Hippocampal formation (tissue), 2 donors: ENCODE measurements at regions not wholly inside any gene's neighbourhood (a gene's known extent, or its start where the extent isn't known, plus 50 kb on each side); places are given as distances from the start of the nearest gene placed in this dataset.
"Not testable (repeated sequence)": the region's sequence is repeated elsewhere in the genome, so short reads cannot be mapped to it uniquely, and the experiment has no call there.

Experiments used
- DNase-seq, 2 donors: peaks; one replicate each; lab custom pipeline; 2025; lab: John Stamatoyannopoulos, UW

DNA sequence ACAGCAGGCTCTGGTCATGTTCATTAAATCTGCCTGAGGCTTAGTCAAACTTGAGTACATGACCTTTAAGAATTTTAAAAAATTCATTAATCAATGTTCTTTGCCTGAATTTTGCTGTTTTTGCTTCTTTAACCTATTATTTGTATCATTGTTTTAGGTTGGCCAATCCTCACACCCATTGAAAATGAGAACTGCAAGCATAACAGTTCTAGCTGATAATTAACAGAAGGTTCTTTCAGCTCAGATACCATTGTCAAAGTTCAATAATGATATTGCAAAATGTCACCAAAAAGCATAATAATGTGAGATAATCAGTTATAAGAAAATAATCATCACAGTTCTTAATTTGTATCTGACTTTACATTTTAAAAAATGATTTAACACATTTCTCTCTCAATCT is 583.1 kb downstream of the TFAP2A start:
- DNase-seq = no peak

DNA sequence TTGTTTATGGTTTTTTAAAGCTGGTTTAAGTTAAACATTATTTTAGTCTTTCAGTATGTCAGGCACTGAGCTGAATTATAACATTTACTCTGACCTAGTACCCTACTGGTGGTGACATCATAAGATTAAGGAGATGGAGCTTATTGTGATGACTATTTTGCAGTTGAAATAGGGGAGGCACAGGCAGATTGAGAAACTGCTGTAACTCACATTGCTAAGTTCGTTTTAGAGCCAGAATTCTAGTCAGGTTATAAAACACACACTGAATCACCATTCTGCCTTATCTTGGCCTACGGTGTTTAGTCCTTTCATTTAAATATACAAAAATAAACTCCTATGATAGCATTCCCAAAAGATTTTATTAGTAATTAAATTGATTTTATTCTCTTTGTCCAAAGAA is 584.1 kb downstream of the TFAP2A start:
- no peak for DNase-seq

DNA sequence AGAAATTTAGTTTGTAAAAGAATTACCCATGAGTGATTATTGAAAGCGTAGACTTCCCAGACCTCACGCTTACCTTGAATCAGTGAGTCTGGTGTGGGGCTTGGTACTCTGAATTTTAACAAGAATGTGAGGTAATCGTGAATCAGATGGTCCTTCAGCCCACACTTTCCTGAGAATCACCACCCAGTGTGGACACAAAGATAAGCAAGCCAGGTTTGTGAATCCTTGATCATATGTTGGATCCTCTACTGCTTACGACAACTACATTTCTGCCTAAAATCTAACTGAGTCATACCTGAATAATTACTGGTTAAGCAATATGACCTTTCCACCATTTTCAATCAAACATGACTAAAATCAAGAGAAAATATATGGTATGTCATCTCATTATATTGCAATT is 589.3 kb downstream of the TFAP2A start:
- DNase-seq = no peak

DNA sequence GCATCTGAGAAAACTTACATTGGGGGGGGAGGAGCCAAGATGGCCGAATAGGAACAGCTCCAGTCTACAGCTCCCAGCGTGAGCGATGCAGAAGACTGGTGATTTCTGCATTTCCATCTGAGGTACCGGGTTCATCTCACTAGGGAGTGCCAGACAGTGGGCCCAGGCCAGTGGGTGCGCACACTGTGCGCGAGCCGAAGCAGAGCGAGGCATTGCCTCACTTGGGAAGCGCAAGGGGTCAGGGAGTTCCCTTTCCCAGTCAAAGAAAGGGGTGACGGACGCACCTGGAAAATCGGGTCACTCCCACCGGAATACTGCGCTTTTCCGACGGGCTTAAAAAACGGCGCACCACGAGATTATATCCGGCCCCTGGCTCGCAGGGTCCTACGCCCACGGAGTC is 604.1 kb downstream of the TFAP2A start:
- not testable (repeated sequence) for DNase-seq

DNA sequence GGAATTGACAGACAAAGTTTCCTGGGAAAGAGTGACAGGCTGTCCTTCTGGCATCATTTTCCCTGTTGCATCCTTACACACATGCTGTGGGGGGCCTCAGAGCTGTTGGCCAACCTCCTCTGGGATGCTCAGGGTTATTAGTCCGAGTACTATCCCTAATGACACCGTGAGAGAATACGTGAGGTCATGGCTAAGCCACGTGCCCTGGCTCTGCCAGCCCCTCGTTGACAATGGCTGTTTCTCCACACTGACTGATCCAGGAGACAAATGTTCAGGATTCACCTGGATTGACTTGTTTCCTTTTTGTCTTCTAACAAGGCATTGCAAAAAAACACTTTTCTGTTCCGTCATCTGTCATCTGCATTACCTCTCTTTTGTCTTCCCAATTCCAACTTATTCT is 604.6 kb downstream of the TFAP2A start:
- DNase-seq = no peak

DNA sequence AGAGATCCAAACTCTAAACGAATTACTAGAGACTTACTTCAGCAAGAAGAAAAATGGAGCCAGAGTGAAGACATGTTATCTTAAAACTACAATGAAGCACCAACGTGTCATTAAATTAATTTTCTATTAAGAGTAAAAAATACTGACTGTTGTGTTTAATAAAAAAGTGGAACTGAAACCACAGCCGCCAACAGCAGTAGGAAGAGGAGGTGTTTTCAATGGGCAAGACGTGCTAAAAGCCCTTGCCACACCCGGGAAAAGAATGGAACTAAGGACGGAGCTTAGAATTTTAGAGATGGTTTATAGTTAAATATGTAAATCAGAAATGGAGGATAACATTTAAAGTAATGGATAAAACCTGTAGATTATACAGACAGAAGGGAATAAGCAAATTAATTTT is 608.7 kb downstream of the TFAP2A start:
- DNase-seq = no peak

DNA sequence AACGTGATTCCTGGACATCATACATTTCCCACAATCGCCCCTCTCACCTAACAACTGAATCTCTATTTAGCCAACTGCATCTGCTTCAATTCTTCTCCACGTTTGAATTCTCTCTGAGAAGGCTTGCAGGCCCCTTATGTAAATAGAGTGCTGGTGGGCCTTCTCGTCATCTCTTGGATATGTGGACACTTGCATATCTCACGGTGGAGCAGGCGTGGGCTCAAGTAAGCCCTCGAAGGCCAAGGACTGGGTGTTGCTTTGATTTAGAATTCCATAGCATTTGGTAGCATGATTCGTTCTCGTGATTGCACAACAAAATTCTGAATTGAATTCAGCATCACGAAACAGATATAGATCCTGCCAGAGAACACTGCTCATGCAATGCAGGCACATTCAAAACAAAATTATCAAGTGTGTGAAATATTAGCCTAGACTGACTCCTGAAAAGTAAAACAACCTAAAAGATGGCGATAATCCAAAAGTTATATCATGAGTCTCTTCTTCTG is 613.6 kb downstream of the TFAP2A start:
- no peak for DNase-seq

DNA sequence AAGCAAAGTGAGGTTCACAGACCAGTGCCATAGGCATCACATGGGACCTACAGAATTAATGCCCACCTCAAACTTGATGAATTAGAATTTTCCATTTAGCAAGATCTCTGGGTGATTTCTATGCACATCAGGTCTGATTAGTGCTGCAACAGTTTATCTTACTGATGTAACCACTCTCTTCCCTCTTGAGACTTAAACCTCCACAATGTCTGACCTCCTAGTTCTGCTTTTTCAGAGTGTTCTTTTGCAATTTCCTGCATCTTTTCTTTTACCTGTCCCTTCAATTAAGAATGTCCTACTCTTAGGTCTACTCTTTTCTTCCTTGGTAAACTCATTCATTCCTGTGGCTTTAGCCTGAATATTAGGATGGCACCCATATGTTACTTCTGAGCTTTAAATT is 615.3 kb downstream of the TFAP2A start:
- no peak for DNase-seq

DNA sequence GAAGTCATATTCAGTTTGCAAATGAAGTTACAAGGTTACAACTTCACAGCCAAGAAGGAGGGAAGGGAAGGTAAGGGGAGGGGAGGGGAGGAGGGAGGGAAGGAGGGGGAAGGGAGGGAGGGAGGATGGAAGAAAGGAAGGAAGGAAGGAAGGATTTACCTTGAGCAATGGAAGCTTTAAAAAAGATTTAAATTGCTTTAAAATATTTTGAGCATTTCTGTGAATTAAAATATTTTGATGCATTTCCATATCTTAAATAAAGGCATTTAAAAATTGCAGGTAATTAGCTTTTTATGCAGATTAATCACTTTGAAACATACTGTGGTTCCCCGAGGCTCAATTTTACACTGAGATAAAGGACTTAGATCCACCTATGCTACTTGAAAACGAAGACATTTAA is 618.0 kb downstream of the TFAP2A start:
- DNase-seq = no peak

DNA sequence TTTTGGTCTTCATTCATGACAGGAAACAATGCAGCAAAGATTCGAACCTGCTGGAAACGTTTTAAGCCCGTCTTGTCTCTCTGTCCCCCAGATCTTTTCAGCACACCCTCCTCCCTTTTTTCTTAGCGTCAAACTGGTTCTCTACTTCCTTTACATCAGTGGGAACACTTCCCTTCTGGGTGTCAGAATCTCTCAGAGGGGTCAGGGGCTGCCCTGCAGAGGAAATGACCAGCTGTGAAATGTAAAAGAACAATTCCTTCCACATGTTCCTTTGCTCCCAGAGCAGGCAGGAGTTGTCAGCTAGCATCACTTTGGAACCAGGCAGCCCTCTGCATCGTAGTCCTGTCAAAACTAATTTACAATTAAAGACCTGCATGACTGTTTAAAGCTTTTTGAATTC is 619.0 kb downstream of the TFAP2A start:
- no peak for DNase-seq

DNA sequence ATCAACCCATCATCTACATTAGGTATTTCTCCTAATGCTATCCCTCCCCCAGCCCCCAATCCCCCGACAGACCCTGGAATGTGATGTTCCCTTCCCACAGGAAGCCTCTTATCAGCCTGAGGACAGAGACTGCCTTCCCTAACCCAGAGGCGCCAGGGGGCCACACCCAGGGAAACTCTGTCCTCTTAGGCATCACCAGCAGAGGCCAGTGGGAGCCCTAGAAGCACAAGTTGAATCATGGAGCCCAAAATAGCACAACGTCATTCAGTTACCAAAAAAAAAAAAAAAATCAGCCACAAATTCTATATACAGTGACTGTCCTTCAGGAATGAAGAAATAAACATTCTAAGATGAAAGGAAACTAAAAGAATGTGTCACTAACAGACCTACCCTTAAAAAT is 625.7 kb downstream of the TFAP2A start:
- no peak for DNase-seq

DNA sequence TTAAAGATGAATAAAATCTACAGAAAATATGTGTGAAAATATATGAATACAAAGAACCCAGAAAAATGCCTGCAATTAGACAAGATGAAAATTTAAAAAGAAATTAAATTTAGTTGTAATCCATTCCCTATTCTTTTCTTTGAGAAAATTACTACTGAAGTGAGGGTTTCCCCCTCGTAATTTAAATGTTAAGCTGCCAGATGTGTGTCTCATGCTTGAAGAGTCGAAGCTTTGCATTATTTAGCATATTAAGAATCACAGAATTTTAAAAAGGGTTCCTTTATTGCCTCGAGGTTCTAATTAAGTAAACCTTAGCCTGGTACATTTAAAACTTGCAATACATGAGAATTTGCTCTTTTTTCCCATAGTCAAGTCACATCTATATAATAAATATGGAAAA is 630.1 kb downstream of the TFAP2A start:
- DNase-seq = no peak

DNA sequence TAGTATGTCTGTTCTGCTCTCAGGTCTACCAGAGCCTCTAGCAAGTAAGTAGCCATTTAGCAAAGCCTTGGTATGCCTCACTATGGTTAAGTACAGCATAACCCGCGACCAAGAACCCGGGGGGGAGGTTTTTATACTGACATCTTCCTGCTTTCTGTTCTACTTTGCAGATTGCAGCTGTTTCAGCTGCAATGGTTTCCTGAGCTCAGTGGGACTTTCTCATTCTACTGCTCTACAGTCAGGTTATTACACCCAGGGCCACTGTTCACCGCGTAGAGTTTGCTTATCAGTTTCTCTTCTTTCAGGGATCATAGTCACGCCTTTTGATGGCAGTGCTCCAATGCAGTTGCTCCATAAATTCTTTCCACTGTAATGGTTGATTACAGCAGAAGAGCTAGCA is 631.3 kb downstream of the TFAP2A start:
- no peak for DNase-seq

DNA sequence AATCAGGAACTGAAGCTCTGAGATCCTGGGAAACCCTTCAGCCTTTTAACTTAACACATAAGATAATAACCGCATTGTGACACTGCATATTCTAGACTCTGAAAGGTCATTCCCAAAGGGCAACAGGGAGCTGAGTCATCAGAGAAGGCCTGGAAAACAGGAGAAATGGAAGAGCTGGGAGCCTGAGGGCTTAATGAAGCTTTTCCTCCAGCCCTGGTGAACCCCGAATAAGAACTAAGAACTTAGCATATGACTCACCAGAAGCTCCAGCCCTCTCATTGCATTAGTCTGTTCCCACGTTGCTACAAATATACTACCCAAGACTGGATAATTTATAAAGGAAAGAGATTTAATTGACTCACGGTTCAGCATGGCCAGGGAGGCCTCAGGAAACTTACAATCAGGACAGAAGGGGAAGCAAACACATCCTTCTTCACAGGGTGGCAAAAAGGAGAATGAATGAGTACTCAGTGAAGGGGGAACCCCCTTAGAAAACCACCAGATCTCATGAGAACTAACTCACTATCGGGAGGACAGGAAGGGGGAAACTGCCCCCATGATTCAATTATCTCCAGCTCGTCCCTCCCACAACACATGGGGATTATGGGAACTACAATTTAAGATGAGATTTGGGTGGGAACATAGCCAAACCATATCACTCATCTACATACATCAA is 648.5 kb downstream of the TFAP2A start:
- DNase-seq = no peak

DNA sequence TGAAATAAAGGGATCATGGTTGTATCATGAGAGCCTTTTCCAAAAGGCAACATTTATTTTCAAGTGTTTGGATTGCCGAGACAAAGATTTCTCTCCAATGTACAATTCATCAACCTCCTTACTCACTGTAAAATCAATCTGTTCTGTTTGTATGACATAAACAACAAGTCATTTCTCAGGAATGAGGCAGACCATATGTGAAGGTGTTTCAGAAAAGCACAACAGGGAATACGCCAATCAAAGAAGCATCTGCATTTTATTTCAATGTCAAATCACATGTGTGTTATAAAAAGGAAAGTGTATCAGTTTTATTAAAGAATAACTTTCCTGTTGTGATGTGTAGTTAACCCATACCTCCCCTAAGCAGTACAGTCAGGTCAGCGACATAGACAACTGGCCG is 653.7 kb downstream of the TFAP2A start:
- no peak for DNase-seq

DNA sequence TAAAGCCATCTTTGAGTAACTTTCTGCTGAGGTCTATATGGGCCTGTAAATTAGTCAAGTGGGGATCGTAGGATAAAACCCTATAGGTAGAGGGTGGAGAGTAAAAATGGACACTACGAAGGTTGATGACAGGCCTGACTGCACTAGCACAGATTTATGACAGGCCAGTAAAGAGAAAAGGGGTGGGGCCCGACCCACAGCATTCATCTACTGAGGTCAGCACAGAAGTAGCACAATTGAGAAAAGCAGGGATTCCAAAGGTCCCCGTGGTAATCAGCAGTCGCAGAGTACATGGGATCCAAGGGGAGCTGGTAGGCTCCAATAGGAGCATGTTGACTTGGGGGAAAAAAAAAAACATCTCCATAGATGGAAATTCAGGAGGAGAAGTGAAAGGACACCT is 660.4 kb downstream of the TFAP2A start:
- no peak for DNase-seq

DNA sequence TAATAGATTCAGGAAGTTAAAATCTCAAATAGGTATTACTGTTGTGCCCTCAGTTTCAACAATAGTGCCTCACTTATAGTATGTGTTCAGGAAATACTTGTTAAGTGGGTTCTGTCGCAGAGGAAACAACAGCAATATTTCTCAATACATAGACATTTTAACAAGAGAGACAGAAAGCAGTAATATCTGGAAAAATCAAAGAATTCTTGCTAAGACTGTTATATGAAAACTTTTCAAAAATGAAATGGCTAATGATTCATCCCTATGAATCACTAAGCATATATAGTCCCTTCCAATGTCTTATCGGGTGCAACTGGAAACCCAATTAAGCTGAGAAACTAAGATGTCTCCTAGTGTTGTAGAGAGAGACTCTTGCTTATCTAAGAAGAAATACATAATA is 668.9 kb downstream of the TFAP2A start:
- no peak for DNase-seq

DNA sequence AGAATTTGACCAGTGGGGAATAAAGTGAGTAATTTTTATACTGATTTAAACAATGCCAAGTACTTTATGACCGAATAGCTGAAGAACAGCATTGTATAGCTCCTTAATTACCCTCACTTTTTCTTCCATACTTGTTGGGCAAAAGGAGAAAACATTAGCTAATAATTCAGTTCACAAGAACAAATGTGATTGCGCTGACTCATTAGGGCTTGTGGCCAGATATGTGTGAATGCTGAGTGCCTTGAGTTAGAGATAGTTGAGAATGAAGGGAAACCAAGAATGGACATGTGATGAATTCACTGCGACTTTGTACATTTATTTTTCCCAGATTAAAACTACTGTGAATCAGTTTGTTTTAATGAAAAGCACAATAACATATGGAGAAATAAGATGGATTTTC is 669.4 kb downstream of the TFAP2A start:
- DNase-seq = no peak

DNA sequence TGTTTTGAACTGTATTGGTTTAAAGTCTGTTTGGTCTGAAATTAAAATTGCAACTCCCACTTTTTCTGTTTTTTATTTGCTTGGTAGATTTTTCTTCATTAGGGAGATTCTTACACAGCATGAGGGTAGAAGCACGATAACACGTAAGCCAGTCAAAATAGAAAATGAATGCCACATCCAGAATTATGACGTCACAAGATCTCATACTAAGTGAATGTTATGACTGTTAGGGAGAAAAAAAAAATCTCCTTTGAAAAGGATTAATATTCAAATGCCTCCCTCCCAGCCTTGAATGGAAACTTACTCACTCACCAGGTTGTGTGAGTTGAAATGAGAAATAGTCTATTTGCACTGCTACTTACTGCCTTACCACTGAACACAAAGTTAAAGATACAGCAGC is 670.8 kb downstream of the TFAP2A start:
- no peak for DNase-seq

DNA sequence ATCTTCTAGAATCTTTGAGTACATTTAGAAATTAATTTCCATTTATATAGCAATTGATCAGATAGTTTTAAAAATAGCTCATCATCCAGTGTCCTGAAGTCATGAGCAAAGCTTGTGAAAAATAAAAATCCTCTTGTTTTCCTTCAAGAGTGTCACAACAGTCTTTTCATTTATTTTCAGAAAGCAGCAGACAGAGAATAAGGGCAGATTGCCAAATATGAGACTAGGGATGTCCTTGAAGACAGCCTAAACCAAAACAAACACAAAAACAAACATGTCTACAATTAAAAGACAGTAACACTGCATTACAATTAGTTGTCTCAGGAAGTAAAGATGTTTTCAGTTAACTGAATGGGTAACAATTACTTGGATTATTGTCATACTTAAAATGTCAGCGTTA is 682.8 kb downstream of the TFAP2A start:
- DNase-seq = no peak

DNA sequence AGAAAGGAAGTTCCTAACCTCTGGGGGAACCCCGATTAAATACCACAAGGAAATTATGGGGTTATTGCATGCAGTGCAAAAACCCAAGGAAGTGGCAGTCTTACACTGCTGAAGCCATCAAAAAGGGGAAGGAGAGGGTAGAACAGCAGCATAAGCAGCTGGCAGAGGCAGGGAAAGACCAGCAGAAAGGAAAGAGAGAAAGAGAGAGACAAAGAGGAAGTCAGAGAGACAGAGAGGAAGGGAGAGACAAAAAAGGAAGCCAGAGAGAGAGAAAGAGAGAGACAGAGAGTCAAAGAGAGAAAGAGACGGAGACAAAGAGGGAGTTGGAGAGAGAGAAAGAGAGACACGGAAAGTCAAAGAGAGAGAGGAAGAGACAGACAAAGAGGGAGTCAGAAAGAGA is 689.1 kb downstream of the TFAP2A start:
- not testable (repeated sequence) for DNase-seq

DNA sequence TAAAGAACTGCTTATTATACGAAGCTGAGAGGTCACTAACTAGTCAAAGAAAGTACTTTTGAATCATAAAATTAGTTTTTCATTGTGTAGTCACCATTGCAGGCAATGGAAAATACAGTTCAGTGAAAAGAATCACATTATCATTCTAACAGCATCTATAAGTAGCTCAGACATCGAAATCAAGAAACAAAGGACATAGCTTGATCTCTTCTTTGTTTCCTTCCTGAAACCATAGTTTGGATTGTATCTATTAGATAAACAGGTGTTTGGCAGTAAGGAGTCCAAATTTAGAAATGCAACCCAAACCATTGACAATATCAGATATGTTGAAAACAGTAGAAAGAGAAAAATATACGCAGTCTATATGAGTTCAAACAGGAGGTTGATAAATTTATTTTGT is 697.3 kb downstream of the TFAP2A start:
- no peak for DNase-seq

DNA sequence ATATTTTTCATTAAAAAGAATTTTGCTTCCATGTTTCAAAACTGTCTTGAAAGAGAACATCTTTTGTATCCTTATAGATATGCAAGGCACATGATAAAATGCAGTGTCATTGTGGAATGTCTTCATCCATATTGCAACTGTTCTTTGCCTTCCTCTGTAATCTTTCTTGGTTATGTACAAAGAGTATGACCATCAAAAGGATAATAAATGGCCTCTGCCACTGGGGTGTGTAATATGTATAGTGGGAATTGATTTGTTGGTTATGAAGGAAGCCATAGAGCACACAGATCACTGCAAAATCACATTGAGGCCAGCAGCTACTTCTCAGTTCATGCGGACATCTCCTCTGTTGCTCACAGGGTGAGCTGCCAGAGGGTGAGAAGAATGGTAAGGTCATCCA is 703.5 kb downstream of the TFAP2A start:
- DNase-seq = no peak

DNA sequence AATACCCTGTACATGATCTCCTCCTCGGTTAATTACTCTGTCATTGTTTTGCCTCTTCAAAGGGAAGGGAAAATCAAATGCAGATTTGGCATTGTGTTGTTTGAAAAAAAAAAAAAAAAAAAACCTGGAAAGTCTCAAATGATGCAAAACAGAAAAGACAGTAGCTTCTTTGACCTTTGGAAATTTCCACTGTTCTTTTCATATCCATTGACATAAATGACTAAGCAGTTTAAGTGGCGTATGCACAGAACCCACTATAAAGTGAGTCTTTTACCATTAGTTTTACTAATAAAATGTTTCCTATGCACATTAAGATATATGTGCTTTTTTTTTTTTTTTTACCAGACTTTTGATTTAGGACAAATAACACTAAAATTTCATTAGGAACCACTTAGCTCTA is 704.3 kb downstream of the TFAP2A start:
- DNase-seq = no peak

DNA sequence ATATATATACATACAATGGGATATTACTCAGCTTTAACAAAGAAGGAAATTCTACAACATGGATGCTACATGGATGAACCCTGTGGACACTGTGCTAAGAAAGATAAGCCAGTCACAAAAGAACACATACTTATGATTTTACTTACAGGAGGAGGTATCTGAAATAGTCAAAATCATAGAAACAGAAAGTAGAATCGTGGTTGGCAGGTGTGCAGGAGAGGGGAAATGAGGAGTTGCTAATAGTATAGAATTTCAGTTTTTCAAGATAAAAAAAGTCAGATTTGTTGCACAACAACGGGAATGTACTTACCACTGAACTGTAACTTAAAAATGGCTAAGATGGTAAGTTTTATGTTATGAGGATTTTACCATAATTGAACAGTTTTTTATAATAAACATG is 706.3 kb downstream of the TFAP2A start:
- DNase-seq = no peak
